ENCODE measurements at regions not wholly inside any gene's neighbourhood (a gene's known extent, or its start where the extent isn't known, plus 50 kb on each side); places are given as distances from the start of the nearest gene placed in this dataset.
A peak's percentile ranks its signal among the peaks of the same experiment; 100 is the strongest.
"Not testable (repeated sequence)": the region's sequence is repeated elsewhere in the genome, so short reads cannot be mapped to it uniquely, and the experiment has no call there.

- in situ Hi-C loops (cut with MboI); H3K9me1 ChIP-seq (ENCODE audit: control insufficient read depth, insufficient read depth, low read length); H3K4me1 ChIP-seq (replicated peaks in 1 of 2; ENCODE audit: control insufficient read depth in 2 of 2, insufficient read depth in 2 of 2, low read length in 2 of 2); H4K20me1 ChIP-seq (replicated peaks; ENCODE audit: control insufficient read depth, insufficient read depth, low read length); H3K4me3 ChIP-seq; POLR2A ChIA-PET; intact Hi-C loops (cut with micrococcal nuclease); CTCF ChIA-PET (ENCODE audit: low intra/inter-chr PET ratio); H2AFZ ChIP-seq (ENCODE audit: low read depth, low read length); DNase-seq (ENCODE audit: extremely low read depth in 1 of 4, low spot score in 3 of 4); H3K36me3 ChIP-seq (ENCODE audit: control insufficient read depth, insufficient read depth, low read length); H3K27ac ChIP-seq (ENCODE audit: extremely low read depth, low read depth, low read length); H3K9me3 ChIP-seq (replicated peaks; ENCODE audit: control insufficient read depth, insufficient read depth, low read depth, low read length); H3K79me2 ChIP-seq (ENCODE audit: control insufficient read depth, insufficient read depth, low read length); BruUV-seq (replicated peaks); H3K27me3 ChIP-seq (ENCODE audit: control insufficient read depth in 2 of 2, insufficient read depth in 2 of 2, low read length in 2 of 2); H3K4me2 ChIP-seq (ENCODE audit: insufficient read depth, low read length); H3K9ac ChIP-seq (ENCODE audit: insufficient read depth in 1 of 2, low read depth in 2 of 2, low read length in 2 of 2); ATAC-seq; FAIRE-seq: not testable (repeated sequence)
- TF ChIP-seq RBM25 (IDR thresholded peaks at IDR 0.05; ENCODE audit: low read depth, low read length, severe bottlenecking), result peak; percentile 36
- peak; percentile 74 for TF ChIP-seq ZNF146 (CRISPR knock-in tag; IDR thresholded peaks at IDR 0.05; ENCODE audit: unreplicated experiment)
- 10% methylated on average over 3 of the region's 6 CpGs for WGBS (ENCODE audit: insufficient coverage, low coverage, missing lambda C conversion rate)
These were observed 148.0 kb upstream of the PTPN1 start for GRCh38 chr20:50362177-50362576.

- WGBS (ENCODE audit: insufficient coverage, low coverage, missing lambda C conversion rate), result 2% methylated on average over 5 of the region's 5 CpGs
- in situ Hi-C loops (cut with MboI), result no loop called here
- no peak overlapping the region for H2AFZ ChIP-seq (ENCODE audit: low read depth, low read length)
- H3K9me3 ChIP-seq (replicated peaks; ENCODE audit: control insufficient read depth, insufficient read depth, low read depth, low read length), result no peaks in the 10 kb centered on the region
- ChIA-PET CTCF (ENCODE audit: low intra/inter-chr PET ratio) (no interaction called here), POLR2A (interaction anchor here (2.3 kb wide), 1 partner anchor 7 kb away, joined by 9 read pairs; no protein-coding TSS in a partner anchor)
- BruUV-seq (replicated peaks), result no TSS peak
- H3K9me1 ChIP-seq (ENCODE audit: control insufficient read depth, insufficient read depth, low read length), result no peaks in the 10 kb centered on the region
- no peak overlapping the region for H3K9ac ChIP-seq (ENCODE audit: insufficient read depth in 1 of 2, low read depth in 2 of 2, low read length in 2 of 2)
- no peak overlapping the region for H3K4me3 ChIP-seq
- no peaks in the 10 kb centered on the region; a peak in 1 of 5 replicates for H3K27me3 ChIP-seq (ENCODE audit: control insufficient read depth in 2 of 2, insufficient read depth in 2 of 2, low read length in 2 of 2)
- peaks cover 0 to 8% of the 10 kb centered on the region in 2 experiments; a peak in 2 of 5 replicates for H3K4me1 ChIP-seq (replicated peaks in 1 of 2; ENCODE audit: control insufficient read depth in 2 of 2, insufficient read depth in 2 of 2, low read length in 2 of 2)
- no peak for ATAC-seq
- no peak overlapping the region for H3K27ac ChIP-seq (ENCODE audit: extremely low read depth, low read depth, low read length)
- TF ChIP-seq RBM25 (IDR thresholded peaks at IDR 0.05; ENCODE audit: low read depth, low read length, severe bottlenecking), result peak; percentile 79
- no peak for TF ChIP-seq ZNF253 (CRISPR knock-in tag; conservative IDR thresholded peaks at IDR 0.05)
- peak; percentile 60 for TF ChIP-seq ZFP36 (IDR thresholded peaks at IDR 0.05; ENCODE audit: low read depth, low read length, partially characterized antibody)
- TF ChIP-seq, protein P1, sequence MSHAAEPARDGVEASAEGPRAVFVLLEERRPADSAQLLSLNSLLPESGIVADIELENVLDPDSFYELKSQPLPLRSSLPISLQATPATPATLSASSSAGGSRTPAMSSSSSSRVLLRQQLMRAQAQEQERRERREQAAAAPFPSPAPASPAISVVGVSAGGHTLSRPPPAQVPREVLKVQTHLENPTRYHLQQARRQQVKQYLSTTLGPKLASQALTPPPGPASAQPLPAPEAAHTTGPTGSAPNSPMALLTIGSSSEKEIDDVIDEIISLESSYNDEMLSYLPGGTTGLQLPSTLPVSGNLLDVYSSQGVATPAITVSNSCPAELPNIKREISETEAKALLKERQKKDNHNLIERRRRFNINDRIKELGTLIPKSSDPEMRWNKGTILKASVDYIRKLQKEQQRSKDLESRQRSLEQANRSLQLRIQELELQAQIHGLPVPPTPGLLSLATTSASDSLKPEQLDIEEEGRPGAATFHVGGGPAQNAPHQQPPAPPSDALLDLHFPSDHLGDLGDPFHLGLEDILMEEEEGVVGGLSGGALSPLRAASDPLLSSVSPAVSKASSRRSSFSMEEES (CRISPR knock-in tag; IDR thresholded peaks at IDR 0.05), result no peak
- no peak for TF ChIP-seq SAFB (IDR thresholded peaks at IDR 0.05; ENCODE audit: borderline replicate concordance, low read depth, low read length)
- no peak for TF ChIP-seq HLTF (IDR thresholded peaks at IDR 0.05)
- no peak for TF ChIP-seq MTF1 (CRISPR knock-in tag; IDR thresholded peaks at IDR 0.05; ENCODE audit: borderline replicate concordance)
- intact Hi-C loops (cut with micrococcal nuclease), result no loop called here
- no peaks in the 10 kb centered on the region for H3K36me3 ChIP-seq (ENCODE audit: control insufficient read depth, insufficient read depth, low read length)
- H4K20me1 ChIP-seq (replicated peaks; ENCODE audit: control insufficient read depth, insufficient read depth, low read length), result 0 out of 2 replicates have a peak, but pooled peaks cover 1% of the 10 kb centered on the region
- no peaks in the 10 kb centered on the region for H3K79me2 ChIP-seq (ENCODE audit: control insufficient read depth, insufficient read depth, low read length)
- no peak for FAIRE-seq
- DNase-seq (ENCODE audit: extremely low read depth in 1 of 4, low spot score in 3 of 4), result no peak
- H3K4me2 ChIP-seq (ENCODE audit: insufficient read depth, low read length), result no peak overlapping the region
These were observed 147.2 kb upstream of the PTPN1 start for GRCh38 chr20:50363027-50363426.

Measured in K562 (cell line).